Stimulated activated CD8-positive, alpha-beta memory T cell treated with anti-CD3 and anti-CD28 coated beads, Interleukin-15, amount 100 ng/mL, for 24 hours (primary cell): ENCODE measurements at regions not wholly inside any gene's neighbourhood (a gene's known extent, or its start where the extent isn't known, plus 50 kb on each side); places are given as distances from the start of the nearest gene placed in this dataset.
"Not testable (repeated sequence)": the region's sequence is repeated elsewhere in the genome, so short reads cannot be mapped to it uniquely, and the experiment has no call there.

Experiments
- DNase-seq: peaks from one replicate; pipeline ENCODE4 v3.0.0-alpha.2; 2020; ENCODE audit warnings: low read depth

GRCh38 chr4:100026066-100026465, 76.0 kb upstream of the H2AZ1 start:
- no peak for DNase-seq

- DNase-seq = no peak
Observed at GRCh38 chr4:100023800-100024199, 73.7 kb upstream of the H2AZ1 start.

- no peak for DNase-seq
Observed at GRCh38 chr4:100022792-100023222, 72.7 kb upstream of the H2AZ1 start.

GRCh38 chr4:100019821-100020220, 69.7 kb upstream of the H2AZ1 start:
- DNase-seq = no peak

GRCh38 chr4:100017637-100018310, 67.7 kb upstream of the H2AZ1 start:
- no peak for DNase-seq

- DNase-seq = no peak
Observed at GRCh38 chr4:100016191-100016590, 66.1 kb upstream of the H2AZ1 start.

DNA sequence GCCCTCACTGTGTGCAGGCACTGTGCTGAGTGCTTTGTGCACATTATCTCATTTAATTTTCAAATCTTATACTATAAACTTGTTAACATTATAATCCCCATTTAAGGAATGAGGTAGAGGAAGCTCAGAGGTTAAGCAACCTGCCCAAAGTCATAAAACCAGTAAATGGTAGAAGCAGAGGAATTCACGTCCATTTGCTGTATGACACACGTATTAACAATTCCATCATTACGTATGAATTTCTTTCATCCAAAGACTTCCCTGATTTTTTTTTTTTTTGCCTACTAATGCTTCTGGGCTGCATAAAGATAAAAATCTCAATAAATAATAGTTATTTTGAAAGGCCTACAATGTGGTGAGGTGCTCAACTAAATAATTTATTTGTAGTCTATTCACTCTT, 64.5 kb upstream of the H2AZ1 start:
- no peak for DNase-seq

DNA sequence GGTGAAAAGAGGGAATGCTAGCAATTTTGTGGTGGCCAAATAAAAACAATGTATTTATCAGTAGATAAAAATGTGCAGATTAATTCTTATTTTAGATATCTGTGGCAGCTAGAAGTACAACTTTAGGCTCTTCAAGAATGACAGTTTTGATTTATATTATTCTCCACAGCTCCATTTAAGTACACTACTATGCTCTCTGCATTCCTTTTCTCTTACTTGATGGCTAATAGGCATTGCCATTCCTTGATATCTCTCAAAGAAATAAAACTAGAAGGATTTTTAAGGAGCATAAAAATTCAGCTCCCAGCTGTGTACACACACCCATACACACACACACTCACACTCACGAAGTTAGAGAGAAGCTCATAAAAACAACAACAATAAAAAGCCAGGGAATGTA, 59.4 kb upstream of the H2AZ1 start:
- DNase-seq = no peak

DNA sequence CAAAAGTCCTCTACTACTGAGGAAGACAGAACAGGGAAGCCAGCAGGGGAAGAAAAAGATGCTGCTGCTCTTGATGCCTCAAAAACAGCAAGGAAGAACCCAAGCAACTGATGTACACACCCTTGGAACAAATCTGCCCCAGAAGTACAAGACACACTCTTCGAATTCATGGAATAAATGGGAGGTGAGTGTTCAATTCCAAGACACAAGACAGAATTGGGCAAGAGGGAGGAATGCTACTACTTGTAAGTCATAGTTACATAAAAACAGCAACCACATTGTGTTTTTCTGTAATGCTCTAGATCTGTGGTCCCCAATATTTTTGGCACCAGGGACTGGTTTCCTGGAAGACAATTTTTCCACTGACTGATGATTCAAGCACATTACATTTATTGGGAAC, 58.0 kb upstream of the H2AZ1 start:
- no peak for DNase-seq

DNA sequence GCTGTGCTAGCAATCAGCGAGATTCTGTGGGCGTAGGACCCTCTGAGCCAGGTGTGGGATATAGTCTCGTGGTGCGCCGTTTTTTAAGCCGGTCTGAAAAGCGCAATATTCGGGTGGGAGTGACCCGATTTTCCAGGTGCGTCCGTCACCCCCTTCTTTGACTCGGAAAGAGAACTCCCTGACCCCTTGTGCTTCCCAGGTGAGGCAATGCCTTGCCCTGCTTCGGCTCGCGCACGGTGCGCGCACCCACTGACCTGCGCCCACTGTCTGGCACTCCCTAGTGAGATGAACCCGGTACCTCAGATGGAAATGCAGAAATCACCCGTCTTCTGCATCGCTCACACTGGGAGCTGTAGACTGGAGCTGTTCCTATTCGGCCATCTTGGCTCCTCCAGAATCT, 56.1 kb upstream of the H2AZ1 start:
- DNase-seq = not testable (repeated sequence)
